Inflammatory macrophage (primary cell): ENCODE measurements at regions not wholly inside any gene's neighbourhood (a gene's known extent, or its start where the extent isn't known, plus 50 kb on each side); places are given as distances from the start of the nearest gene placed in this dataset.
"Not testable (repeated sequence)": the region's sequence is repeated elsewhere in the genome, so short reads cannot be mapped to it uniquely, and the experiment has no call there.

ENCODE experiments used
- DNase-seq, 2 donors: peaks; one replicate each; pipeline ENCODE4 v3.0.0-alpha.2; 2020 to 2022

- DNase-seq: no peak
Measured at GRCh38 chr6:68141190-68141589, 493.9 kb upstream of the ADGRB3 start.

- no peak for DNase-seq
Measured at GRCh38 chr6:68139130-68139529, 496.0 kb upstream of the ADGRB3 start.

GRCh38 chr6:68134796-68135195, 500.3 kb upstream of the ADGRB3 start:
- no peak for DNase-seq

GRCh38 chr6:68128211-68128610, 506.9 kb upstream of the ADGRB3 start:
- DNase-seq: no peak

- no peak for DNase-seq
Measured at GRCh38 chr6:68127074-68127473, 508.0 kb upstream of the ADGRB3 start.

- no peak for DNase-seq
Measured at GRCh38 chr6:68126089-68126749, 508.9 kb upstream of the ADGRB3 start.

- not testable (repeated sequence) for DNase-seq
Measured at GRCh38 chr6:68122975-68123374, 512.1 kb upstream of the ADGRB3 start.

GRCh38 chr6:68122032-68122431, 513.0 kb upstream of the ADGRB3 start:
- no peak for DNase-seq

GRCh38 chr6:68120954-68121353, 514.1 kb upstream of the ADGRB3 start:
- DNase-seq: not testable (repeated sequence)

- DNase-seq: no peak
Measured at GRCh38 chr6:68114463-68115047, 520.5 kb upstream of the ADGRB3 start.

- no peak for DNase-seq
Measured at GRCh38 chr6:68108233-68108835, 526.7 kb upstream of the ADGRB3 start.

- DNase-seq: no peak
Measured at GRCh38 chr6:68094070-68094469, 541.0 kb upstream of the ADGRB3 start.

- DNase-seq: no peak
Measured at GRCh38 chr6:68087399-68088133, 547.5 kb upstream of the ADGRB3 start.

GRCh38 chr6:68086199-68086598, 548.9 kb upstream of the ADGRB3 start:
- no peak for DNase-seq

GRCh38 chr6:68085599-68085998, 549.5 kb upstream of the ADGRB3 start:
- DNase-seq: not testable (repeated sequence)

- DNase-seq: no peak
Measured at GRCh38 chr6:68082086-68082485, 553.0 kb upstream of the ADGRB3 start.

- DNase-seq: no peak
Measured at GRCh38 chr6:68080074-68080473, 555.0 kb upstream of the ADGRB3 start.

GRCh38 chr6:68077661-68078060, 557.4 kb upstream of the ADGRB3 start:
- no peak for DNase-seq

GRCh38 chr6:68071740-68072139, 563.3 kb upstream of the ADGRB3 start:
- no peak for DNase-seq

- no peak for DNase-seq
Measured at GRCh38 chr6:68069921-68070710, 565.0 kb upstream of the ADGRB3 start.

- no peak for DNase-seq
Measured at GRCh38 chr6:68059899-68060298, 575.2 kb upstream of the ADGRB3 start.

GRCh38 chr6:68059261-68059660, 575.8 kb upstream of the ADGRB3 start:
- no peak for DNase-seq

- not testable (repeated sequence) for DNase-seq
Measured at GRCh38 chr6:68056596-68056995, 578.5 kb upstream of the ADGRB3 start.
